ENCODE measurements at regions not wholly inside any gene's neighbourhood (a gene's known extent, or its start where the extent isn't known, plus 50 kb on each side); places are given as distances from the start of the nearest gene placed in this dataset.

DNA sequence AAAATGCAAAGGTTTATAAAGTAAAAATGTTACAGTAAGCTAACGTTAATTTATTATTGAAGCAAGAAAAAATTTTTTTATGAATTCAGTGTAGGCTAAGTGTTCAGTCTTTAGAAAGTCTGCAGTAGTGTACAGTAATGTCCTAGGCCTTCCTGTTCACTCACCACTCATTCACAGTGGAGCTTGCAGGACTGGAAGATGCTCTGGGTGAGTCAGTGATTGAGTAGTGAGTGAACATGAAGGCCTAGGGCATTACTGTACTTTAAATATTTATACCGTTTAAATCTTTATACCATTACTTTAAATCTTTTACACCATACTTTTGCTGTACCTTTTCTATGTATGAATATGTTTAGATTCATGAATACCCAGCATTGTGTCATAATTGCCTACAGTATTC lies 120.3 kb upstream of the SLC38A4 start:
- no peak for TF ChIP-seq CTCF (conservative IDR thresholded peaks at IDR 0.05)
- TF ChIP-seq ZFX (IDR thresholded peaks at IDR 0.05) = no peak
- H3K27ac ChIP-seq = no peak overlapping the region

DNA sequence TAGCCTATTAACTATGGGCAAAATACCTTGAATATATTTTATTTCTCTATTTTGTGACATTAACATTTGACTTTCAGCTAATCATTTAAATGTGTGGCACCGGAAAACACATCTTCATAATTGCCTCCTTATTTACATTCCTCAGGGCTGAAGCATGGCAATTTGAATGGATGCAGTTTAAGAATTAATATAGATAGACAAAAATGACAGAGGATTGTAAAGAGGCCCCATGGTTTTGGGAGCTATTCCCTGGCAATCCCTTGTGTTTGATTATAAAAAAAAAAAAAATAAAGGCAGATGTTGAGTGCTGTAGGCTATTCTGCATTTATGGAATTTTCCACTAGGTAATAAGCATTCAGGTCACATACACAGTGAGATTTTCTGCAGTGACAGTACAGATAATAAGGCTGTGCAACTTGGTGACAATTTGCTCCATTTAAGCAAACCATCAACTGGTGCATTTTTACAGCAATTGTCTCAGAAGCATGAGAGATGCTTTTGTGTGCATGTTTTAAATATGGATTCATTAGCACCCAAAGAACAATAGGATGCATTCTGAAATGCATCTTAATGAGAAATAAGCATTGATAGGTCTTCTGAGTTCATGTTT lies 123.2 kb upstream of the SLC38A4 start:
- TF ChIP-seq CTCF (conservative IDR thresholded peaks at IDR 0.05) = no peak
- no peak for TF ChIP-seq ZFX (IDR thresholded peaks at IDR 0.05)

GRCh38 chr12:46950094-46950493 lies 124.3 kb upstream of the SLC38A4 start:
- TF ChIP-seq ZFX (IDR thresholded peaks at IDR 0.05) (no peak), CTCF (conservative IDR thresholded peaks at IDR 0.05) (no peak)
- H3K27ac ChIP-seq = no peak overlapping the region

More for the DNA sequence above, 123.2 kb upstream of the SLC38A4 start:
- no peak overlapping the region for H3K27ac ChIP-seq

DNA sequence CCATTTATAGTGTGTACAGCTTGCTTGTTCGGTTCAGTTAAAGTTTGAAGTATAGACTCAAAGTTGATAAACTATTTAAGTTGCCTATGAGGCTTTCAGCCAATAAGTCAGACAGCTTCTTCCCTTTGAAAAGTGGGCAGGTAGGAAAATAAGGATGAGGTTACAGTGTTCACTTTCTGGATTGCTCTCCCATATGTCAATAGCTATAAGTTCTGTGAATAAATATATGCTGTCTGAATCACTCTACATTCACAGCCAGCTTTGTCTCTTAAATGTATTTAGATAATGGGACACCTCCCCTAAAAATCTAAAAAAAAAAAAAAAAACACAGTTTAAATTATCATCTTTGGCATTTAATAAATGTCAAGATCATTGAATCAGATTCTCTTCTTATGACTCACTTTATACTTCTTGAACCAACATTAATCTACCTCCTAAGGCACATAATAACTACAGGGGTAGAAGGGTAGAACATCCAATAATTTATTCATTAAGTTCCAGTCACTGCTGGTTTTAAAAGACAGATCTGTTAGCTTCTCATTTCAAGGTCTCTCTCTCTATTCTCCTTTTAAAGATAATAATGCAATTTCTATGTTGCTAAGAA lies 126.4 kb upstream of the PCED1B start:
- no peak for TF ChIP-seq ZFX (IDR thresholded peaks at IDR 0.05)
- no peak for TF ChIP-seq CTCF (conservative IDR thresholded peaks at IDR 0.05)
- H3K27ac ChIP-seq = no peak overlapping the region

DNA sequence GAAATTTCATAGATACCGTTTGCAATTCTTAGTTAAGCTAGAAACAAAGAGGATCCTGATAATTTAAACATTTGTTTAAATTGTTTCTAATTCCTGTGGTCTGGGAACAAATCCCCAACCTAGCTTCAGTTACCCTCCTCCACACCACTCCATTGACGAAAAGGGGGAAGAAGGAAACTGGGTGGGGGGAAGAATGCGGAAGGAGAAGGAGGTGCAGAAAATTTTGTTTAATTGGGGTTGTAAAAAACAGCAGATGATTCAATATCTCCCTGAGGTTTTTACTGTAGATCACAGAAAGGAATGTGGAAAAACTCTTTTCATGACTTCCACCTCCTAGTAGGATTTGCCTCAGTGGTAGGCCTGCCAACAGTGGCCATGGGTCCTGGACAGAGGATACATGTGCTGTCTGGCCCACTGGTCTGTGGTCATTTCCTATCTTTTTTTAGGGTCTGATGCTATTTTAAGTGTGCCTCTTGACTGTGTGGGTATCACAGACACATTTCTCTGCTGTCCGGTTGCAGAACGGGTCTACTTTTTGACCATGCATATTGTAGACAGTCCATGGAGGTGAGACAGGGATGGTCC lies 122.9 kb upstream of the PCED1B start:
- no peak for TF ChIP-seq CTCF (conservative IDR thresholded peaks at IDR 0.05)
- no peak for TF ChIP-seq ZFX (IDR thresholded peaks at IDR 0.05)
- no peak overlapping the region for H3K27ac ChIP-seq

DNA sequence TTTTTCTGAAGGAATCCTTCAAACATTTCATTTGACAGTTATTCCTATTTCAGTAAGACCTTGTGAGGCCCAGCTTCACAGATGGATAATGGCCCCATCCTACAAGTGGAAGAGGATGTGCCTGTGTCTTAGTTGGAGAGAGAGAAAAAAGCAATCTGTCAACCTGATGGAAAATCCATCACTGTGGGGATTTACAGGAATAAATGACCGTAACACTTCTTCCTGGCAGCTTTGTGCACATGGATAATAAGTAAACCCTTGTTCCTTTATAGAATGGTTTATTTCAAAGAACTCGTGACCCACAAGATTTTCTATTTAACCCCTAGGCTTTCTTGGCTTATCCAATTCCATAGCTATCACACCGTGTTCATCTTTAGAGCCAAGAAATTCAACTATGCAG lies 121.4 kb upstream of the PCED1B start:
- no peak overlapping the region for H3K27ac ChIP-seq
- TF ChIP-seq ZFX (IDR thresholded peaks at IDR 0.05) (no peak), CTCF (conservative IDR thresholded peaks at IDR 0.05) (no peak)

DNA sequence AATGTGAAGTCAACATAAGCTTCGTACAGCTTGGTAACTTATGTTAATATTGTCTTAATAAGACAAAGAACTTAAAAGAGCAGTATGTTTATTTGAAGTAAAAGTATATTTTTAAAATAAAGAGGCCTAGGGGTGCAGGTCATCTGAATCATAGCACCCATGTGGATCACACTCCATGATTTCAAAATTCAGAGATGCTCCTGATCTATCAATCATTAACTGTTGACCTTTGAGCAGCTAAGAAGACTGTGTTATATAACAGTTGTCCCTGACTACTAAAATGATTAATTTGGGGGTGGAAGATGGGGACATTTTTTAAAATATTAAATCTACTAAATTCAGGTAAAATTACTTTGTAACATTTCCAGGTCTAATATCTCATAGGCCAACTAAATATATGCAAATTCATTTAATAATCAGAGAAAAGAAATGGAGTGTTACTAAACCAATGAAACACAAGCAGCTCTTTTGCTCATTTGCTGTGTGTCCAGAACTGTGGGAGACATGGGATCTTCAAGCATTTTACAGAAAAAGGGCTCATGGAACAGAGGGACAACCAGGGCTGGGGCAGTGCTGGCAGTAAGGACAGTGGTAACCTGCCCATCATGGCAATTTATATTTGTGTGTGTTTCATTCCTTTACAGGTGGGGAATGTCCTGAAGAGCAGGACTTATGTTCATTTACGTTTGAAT lies 120.7 kb upstream of the PCED1B start:
- TF ChIP-seq ZFX (IDR thresholded peaks at IDR 0.05) (no peak), CTCF (conservative IDR thresholded peaks at IDR 0.05) (no peak)
- no peak overlapping the region for H3K27ac ChIP-seq
